K562 (cell line): ENCODE measurements at regions not wholly inside any gene's neighbourhood (a gene's known extent, or its start where the extent isn't known, plus 50 kb on each side); places are given as distances from the start of the nearest gene placed in this dataset.

ENCODE experiments used
- EHMT2 ChIP-seq: fragments of 450-650 bp; IDR thresholded peaks from 2 replicates; pipeline ENCODE4 v1.6.1; 2018; ENCODE audit warnings: antibody characterized with exemption
- FOXK2 ChIP-seq, 2 experiments: fragments of 450-650 bp; IDR thresholded peaks in 1 of 2; conservative IDR thresholded peaks in 1 of 2; 2 replicates each; pipeline ENCODE4 v1.6.1; 2016; ENCODE audit warnings: low read depth in 2 of 2, mild to moderate bottlenecking in 1 of 2
- FOXP1 ChIP-seq: sonication (generic); formaldehyde crosslinking; IDR thresholded peaks from 2 replicates; pipeline ENCODE4 v1.8.0; 2022; ENCODE audit warnings: mild to moderate bottlenecking, missing genetic modification reagents
- HDAC3 ChIP-seq: fragments of 450-650 bp; IDR thresholded peaks from 2 replicates; pipeline ENCODE4 v1.6.1; 2018; ENCODE audit warnings: borderline replicate concordance, mild to moderate bottlenecking, moderate library complexity; ENCODE audit not compliant: partially characterized antibody
- HDAC6 ChIP-seq: IDR thresholded peaks from 2 replicates; pipeline ENCODE4 v1.6.1; 2012; ENCODE audit warnings: low read depth, mild to moderate bottlenecking, control low read depth, inconsistent platforms, low read length, moderate library complexity
- MAFK ChIP-seq: IDR thresholded peaks from 2 replicates; pipeline ENCODE4 v1.6.1; 2011; ENCODE audit warnings: low read length, improper control_type of control experiment
- MTF1 ChIP-seq: fragments of 250-450 bp; sonication (Bioruptor Pico); IDR thresholded peaks from 2 replicates; pipeline ENCODE4 v1.9.0; 2021; ENCODE audit warnings: moderate library complexity, mild to moderate bottlenecking, inconsistent platforms, borderline replicate concordance
- TEAD1 ChIP-seq, 2 experiments: fragments of 450-650 bp in 1 of 2; sonication (generic) in 1 of 2; formaldehyde crosslinking; IDR thresholded peaks; 2 replicates each; pipeline versions ENCODE4 v1.4.0 to v1.8.0; 2020 to 2022; ENCODE audit warnings: mild to moderate bottlenecking in 2 of 2, missing genetic modification reagents in 1 of 2
- ZKSCAN3 ChIP-seq: fragments of 250-450 bp; sonication (Bioruptor Pico); IDR thresholded peaks from 2 replicates; pipeline ENCODE4 v1.4.0; 2020
- ZKSCAN8 ChIP-seq: fragments of 200-800 bp; sonication (Bioruptor generic); IDR thresholded peaks from 2 replicates; pipeline ENCODE4 v1.6.1; 2016; ENCODE audit warnings: missing genetic modification characterization, missing compliant biosample characterization
- ZNF253 ChIP-seq: fragments of 250-450 bp; sonication (Bioruptor Pico); conservative IDR thresholded peaks from 2 replicates; pipeline ENCODE4 v1.6.1; 2021; ENCODE audit warnings: mild to moderate bottlenecking
- ZNF780A ChIP-seq: fragments of 250-450 bp; sonication (Bioruptor Pico); IDR thresholded peaks from 2 replicates; pipeline ENCODE4 v1.5.0; 2021; ENCODE audit warnings: mild to moderate bottlenecking
- TF ChIP-seq, protein P1 (sequence below): fragments of 450-650 bp; IDR thresholded peaks from 2 replicates; pipeline ENCODE4 v1.7.0; 2016; ENCODE audit warnings: borderline replicate concordance
- TF ChIP-seq, protein P2 (sequence below): conservative IDR thresholded peaks from 2 replicates; pipeline ENCODE4 v1.6.1; 2011; ENCODE audit warnings: low read depth, mild to moderate bottlenecking, low read length; ENCODE audit not compliant: control insufficient read depth

DNA sequence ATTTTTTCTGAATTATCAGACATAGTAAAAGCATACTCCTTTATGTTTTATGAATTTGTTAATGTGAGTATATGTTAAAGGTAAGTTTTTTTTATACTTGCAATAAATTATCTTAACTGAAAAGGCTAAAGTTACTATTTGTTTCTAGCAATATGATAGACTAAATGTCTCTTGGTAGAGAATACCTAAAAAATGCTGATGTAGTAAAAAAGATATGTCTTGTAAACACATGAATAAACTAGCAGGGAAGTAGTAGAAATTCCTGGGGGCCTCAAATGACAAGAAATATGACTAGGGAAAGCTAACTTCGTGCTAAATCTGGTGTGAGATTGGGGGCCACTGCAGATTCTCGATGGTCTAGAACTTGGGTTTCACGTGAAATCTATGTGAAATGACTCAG is 188.1 kb upstream of the CACNA1E start (continued):
- TF ChIP-seq FOXP1 (CRISPR knock-in tag) (no peak), ZNF253 (CRISPR knock-in tag) (no peak), ZKSCAN3 (CRISPR knock-in tag) (no peak), ZNF780A (CRISPR knock-in tag) (no peak), MTF1 (CRISPR knock-in tag) (no peak), MAFK (peak; percentile 85), EHMT2 (no peak), FOXK2 (conservative IDR thresholded peaks at IDR 0.05 in 1 of 2, IDR thresholded peaks at IDR 0.05 in 1 of 2; ENCODE audit: low read depth in 2 of 2) (no peak), TEAD1 (CRISPR knock-in tag; IDR thresholded peaks at IDR 0.05) (no peak), HDAC3 (no peak), ZKSCAN8 (CRISPR knock-in tag) (no peak), HDAC6 (no peak)
- TF ChIP-seq, protein P1, sequence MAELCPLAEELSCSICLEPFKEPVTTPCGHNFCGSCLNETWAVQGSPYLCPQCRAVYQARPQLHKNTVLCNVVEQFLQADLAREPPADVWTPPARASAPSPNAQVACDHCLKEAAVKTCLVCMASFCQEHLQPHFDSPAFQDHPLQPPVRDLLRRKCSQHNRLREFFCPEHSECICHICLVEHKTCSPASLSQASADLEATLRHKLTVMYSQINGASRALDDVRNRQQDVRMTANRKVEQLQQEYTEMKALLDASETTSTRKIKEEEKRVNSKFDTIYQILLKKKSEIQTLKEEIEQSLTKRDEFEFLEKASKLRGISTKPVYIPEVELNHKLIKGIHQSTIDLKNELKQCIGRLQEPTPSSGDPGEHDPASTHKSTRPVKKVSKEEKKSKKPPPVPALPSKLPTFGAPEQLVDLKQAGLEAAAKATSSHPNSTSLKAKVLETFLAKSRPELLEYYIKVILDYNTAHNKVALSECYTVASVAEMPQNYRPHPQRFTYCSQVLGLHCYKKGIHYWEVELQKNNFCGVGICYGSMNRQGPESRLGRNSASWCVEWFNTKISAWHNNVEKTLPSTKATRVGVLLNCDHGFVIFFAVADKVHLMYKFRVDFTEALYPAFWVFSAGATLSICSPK, result no peak
- TF ChIP-seq, protein P2, sequence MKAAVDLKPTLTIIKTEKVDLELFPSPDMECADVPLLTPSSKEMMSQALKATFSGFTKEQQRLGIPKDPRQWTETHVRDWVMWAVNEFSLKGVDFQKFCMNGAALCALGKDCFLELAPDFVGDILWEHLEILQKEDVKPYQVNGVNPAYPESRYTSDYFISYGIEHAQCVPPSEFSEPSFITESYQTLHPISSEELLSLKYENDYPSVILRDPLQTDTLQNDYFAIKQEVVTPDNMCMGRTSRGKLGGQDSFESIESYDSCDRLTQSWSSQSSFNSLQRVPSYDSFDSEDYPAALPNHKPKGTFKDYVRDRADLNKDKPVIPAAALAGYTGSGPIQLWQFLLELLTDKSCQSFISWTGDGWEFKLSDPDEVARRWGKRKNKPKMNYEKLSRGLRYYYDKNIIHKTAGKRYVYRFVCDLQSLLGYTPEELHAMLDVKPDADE, result no peak
